SK-N-SH (cell line): ENCODE measurements at regions not wholly inside any gene's neighbourhood (a gene's known extent, or its start where the extent isn't known, plus 50 kb on each side); places are given as distances from the start of the nearest gene placed in this dataset.

ENCODE experiments used
- CTCF ChIA-PET: fragments of 300-600, 350-600 bp; formaldehyde crosslinking; extraction: SDS; loops from one replicate; lab custom pipeline; 2021; lab: Yijun Ruan, JAX
- POLR2A ChIA-PET: fragments of 350-600 bp; sonication (Branson Sonifier 250); formaldehyde crosslinking; extraction: SDS; loops from one replicate; lab custom pipeline; 2020; ENCODE audit warnings: antibody characterized with exemption, inconsistent platforms; lab: Yijun Ruan, JAX
- DNase-seq: peaks from one replicate; pipeline ENCODE4 v3.0.0; 2012
- H2AFZ ChIP-seq: fragments of 200-600 bp; sonication (generic); 2 replicates; pipeline ENCODE4 v1.8.1; 2016; ENCODE audit warnings: antibody characterized with exemption, mild to moderate bottlenecking, low read depth
- H3F3A ChIP-seq: fragments of 200-600 bp; sonication (generic); replicated peaks from 2 replicates; pipeline ENCODE3; 2016; ENCODE audit warnings: antibody characterized with exemption, mild to moderate bottlenecking; ENCODE audit not compliant: insufficient read depth
- H3K27ac ChIP-seq, 2 experiments: fragments of 200-500 bp in 1 of 2; fragments of 200-600 bp in 1 of 2; sonication (Bioruptor generic) in 1 of 2; sonication (generic), shearing (Covaris generic) in 1 of 2; 2 replicates each; pipeline versions ENCODE4 v1.5.1 to v1.6.1; 2014 to 2016; ENCODE audit warnings: low read depth in 2 of 2, inconsistent platforms in 1 of 2, low read length in 1 of 2, mild to moderate bottlenecking in 1 of 2, mixed read lengths in 1 of 2
- H3K27me3 ChIP-seq: fragments of 200-600 bp; sonication (generic), shearing (Covaris generic); 2 replicates; pipeline ENCODE4 v1.6.1; 2016; ENCODE audit warnings: mixed run types; ENCODE audit not compliant: insufficient read depth
- H3K36me3 ChIP-seq, 2 experiments: fragments of 200-500 bp in 1 of 2; fragments of 200-600 bp in 1 of 2; sonication (Bioruptor generic) in 1 of 2; sonication (generic) in 1 of 2; replicated peaks in 1 of 2; 2 replicates each; pipeline versions ENCODE3 to v1.5.1; 2014 to 2016; ENCODE audit warnings: low read length in 1 of 2, mild to moderate bottlenecking in 1 of 2; ENCODE audit not compliant: insufficient read depth in 2 of 2, control insufficient read depth in 1 of 2
- H3K4me1 ChIP-seq, 2 experiments: fragments of 200-500 bp in 1 of 2; fragments of 200-600 bp in 1 of 2; sonication (Bioruptor generic) in 1 of 2; sonication (generic), shearing (Covaris generic) in 1 of 2; 2 replicates each; pipeline versions ENCODE4 v1.5.1 to v1.6.1; 2014 to 2016; ENCODE audit warnings: low read depth in 1 of 2, low read length in 1 of 2, mixed run types in 1 of 2; ENCODE audit not compliant: insufficient read depth in 2 of 2, control insufficient read depth in 1 of 2
- H3K4me2 ChIP-seq: fragments of 200-600 bp; sonication (generic), shearing (Covaris generic); 2 replicates; pipeline ENCODE4 v1.6.1; 2017; ENCODE audit warnings: mixed run types
- H3K4me3 ChIP-seq, 2 experiments: fragments of 200-500 bp in 1 of 2; fragments of 200-600 bp in 1 of 2; sonication (Bioruptor generic) in 1 of 2; sonication (generic), shearing (Covaris generic) in 1 of 2; 2 replicates each; pipeline versions ENCODE4 v1.5.1 to v1.8.1; 2014 to 2016; ENCODE audit warnings: low read depth in 2 of 2, inconsistent platforms in 1 of 2, low read length in 1 of 2, mild to moderate bottlenecking in 1 of 2, mixed read lengths in 1 of 2, moderate library complexity in 1 of 2
- H3K79me2 ChIP-seq: fragments of 200-600 bp; sonication (generic); 2 replicates; pipeline ENCODE4 v1.8.1; 2017; ENCODE audit warnings: mild to moderate bottlenecking; ENCODE audit not compliant: insufficient read depth
- H3K9ac ChIP-seq: fragments of 200-600 bp; sonication (generic); 2 replicates; pipeline ENCODE4 v1.6.1; 2017; ENCODE audit warnings: mixed run types
- H3K9me2 ChIP-seq: fragments of 200-600 bp; sonication (generic); 2 replicates; pipeline ENCODE4 v1.6.1; 2017; ENCODE audit warnings: mixed run types
- H3K9me3 ChIP-seq: fragments of 200-600 bp; sonication (generic); 2 replicates; pipeline ENCODE4 v1.6.1; 2017; ENCODE audit warnings: mixed run types, mild to moderate bottlenecking, moderate library complexity
- H4K20me1 ChIP-seq: fragments of 200-600 bp; sonication (generic); 2 replicates; pipeline ENCODE4 v1.6.1; 2017; ENCODE audit warnings: mild to moderate bottlenecking, mixed run types; ENCODE audit not compliant: insufficient read depth
- EZH2phosphoT487 ChIP-seq: fragments of 200-600 bp; sonication (generic); IDR thresholded peaks from 2 replicates; pipeline ENCODE4 v1.6.1; 2017; ENCODE audit warnings: low read depth, mixed run types, mild to moderate bottlenecking, antibody characterized with exemption, moderate library complexity, borderline replicate concordance
- FOXJ3 ChIP-seq: sonication (generic); formaldehyde crosslinking; IDR thresholded peaks from 2 replicates; pipeline ENCODE4 v1.5.1; 2020; ENCODE audit warnings: mild to moderate bottlenecking, missing genetic modification reagents
- FOXM1 ChIP-seq: IDR thresholded peaks from 2 replicates; pipeline ENCODE4 v1.4.0; 2012; ENCODE audit warnings: low read depth, mild to moderate bottlenecking
- MEF2A ChIP-seq: IDR thresholded peaks from 2 replicates; pipeline ENCODE4 v1.4.0; 2012; ENCODE audit warnings: low read depth, borderline replicate concordance
- RAD21 ChIP-seq: IDR thresholded peaks from 2 replicates; pipeline ENCODE4 v1.6.1; 2012; ENCODE audit warnings: mild to moderate bottlenecking, low read length
- RXRA ChIP-seq: IDR thresholded peaks from 2 replicates; pipeline ENCODE4 v1.4.0; 2012; ENCODE audit warnings: low read depth, mild to moderate bottlenecking, borderline replicate concordance
- SIN3A ChIP-seq: IDR thresholded peaks from 2 replicates; pipeline ENCODE4 v1.6.1; 2012; ENCODE audit warnings: low read depth, mild to moderate bottlenecking, low read length, moderate library complexity, borderline replicate concordance
- TEAD4 ChIP-seq: IDR thresholded peaks from 2 replicates; pipeline ENCODE4 v1.4.0; 2012; ENCODE audit warnings: mild to moderate bottlenecking, borderline replicate concordance; ENCODE audit not compliant: insufficient read depth
- YY1 ChIP-seq: IDR thresholded peaks from 2 replicates; pipeline ENCODE4 v1.4.0; 2012; ENCODE audit warnings: low read depth, mild to moderate bottlenecking
- WGBS: methylation state at CpG from one replicate; pipeline ENCODE4 v1.1.6; 2017; ENCODE audit warnings: low lambda C conversion rate; 5-methylcytosine and 5-hydroxymethylcytosine counted together
- TF ChIP-seq, protein P1 (sequence below): fragments of 150-350 bp; IDR thresholded peaks from 2 replicates; pipeline ENCODE4 v1.6.1; 2017; ENCODE audit warnings: antibody characterized with exemption, low read length, low read depth, borderline replicate concordance
- TF ChIP-seq, protein P2 (sequence below): fragments of 200-600 bp; sonication (generic); IDR thresholded peaks from 2 replicates; pipeline ENCODE4 v1.6.1; 2017; ENCODE audit warnings: antibody characterized with exemption, mild to moderate bottlenecking, moderate library complexity
- TF ChIP-seq, protein P3 (sequence below): IDR thresholded peaks from 2 replicates; pipeline ENCODE4 v1.4.0; 2012; ENCODE audit warnings: low read depth, borderline replicate concordance
- TF ChIP-seq, protein P4 (sequence below): IDR thresholded peaks from 2 replicates; pipeline ENCODE4; 2012
- TF ChIP-seq, protein P5 (sequence below): IDR thresholded peaks from 2 replicates; pipeline ENCODE4 v1.4.0; 2012; ENCODE audit warnings: low read depth
- TF ChIP-seq, protein P6 (sequence below): IDR thresholded peaks from 2 replicates; pipeline ENCODE4 v1.4.0; 2012; ENCODE audit warnings: low read depth, borderline replicate concordance

DNA sequence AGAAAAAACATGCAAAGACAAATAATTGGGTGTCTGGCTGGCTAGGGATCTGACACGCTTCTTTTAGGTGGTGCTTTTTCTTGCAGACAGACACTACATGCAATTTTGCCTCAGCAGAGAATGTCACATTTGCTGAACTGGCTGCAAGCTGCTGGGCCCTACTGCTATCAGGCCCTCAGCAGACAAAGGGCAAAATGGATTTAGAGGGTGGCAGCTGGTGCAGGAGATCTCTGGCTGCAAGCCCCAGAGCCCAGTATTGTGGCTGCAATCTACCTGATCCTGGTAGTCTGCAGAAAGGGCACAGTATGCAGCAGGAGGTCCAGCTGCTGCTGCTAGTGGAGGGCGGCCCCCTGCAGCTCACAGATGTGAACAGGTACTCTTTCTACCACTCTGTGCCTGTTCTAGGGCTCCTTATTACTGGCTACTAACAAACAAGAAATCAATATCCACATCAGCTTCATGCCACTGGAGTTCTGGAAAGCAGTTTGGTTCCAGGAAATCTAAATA, 796.7 kb upstream of the CELF4 start:
- no peak overlapping the region for H3K4me2 ChIP-seq
- 0 out of 2 replicates have a peak, but pooled peaks cover 3% of the 10 kb centered on the region for H3K9me3 ChIP-seq
- H3K79me2 ChIP-seq: no peaks in the 10 kb centered on the region
- CTCF ChIA-PET: interaction anchor here (0.9 kb wide), 1 partner anchor 23 kb away, joined by 3 read pairs; no protein-coding TSS in a partner anchor
- TF ChIP-seq, protein P1, sequence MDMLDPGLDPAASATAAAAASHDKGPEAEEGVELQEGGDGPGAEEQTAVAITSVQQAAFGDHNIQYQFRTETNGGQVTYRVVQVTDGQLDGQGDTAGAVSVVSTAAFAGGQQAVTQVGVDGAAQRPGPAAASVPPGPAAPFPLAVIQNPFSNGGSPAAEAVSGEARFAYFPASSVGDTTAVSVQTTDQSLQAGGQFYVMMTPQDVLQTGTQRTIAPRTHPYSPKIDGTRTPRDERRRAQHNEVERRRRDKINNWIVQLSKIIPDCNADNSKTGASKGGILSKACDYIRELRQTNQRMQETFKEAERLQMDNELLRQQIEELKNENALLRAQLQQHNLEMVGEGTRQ: no peak
- TF ChIP-seq YY1 (no peak), RXRA (no peak), EZH2phosphoT487 (no peak), FOXJ3 (no peak), RAD21 (no peak), SIN3A (no peak), TEAD4 (no peak), MEF2A (no peak), FOXM1 (no peak)
- TF ChIP-seq, protein P2, sequence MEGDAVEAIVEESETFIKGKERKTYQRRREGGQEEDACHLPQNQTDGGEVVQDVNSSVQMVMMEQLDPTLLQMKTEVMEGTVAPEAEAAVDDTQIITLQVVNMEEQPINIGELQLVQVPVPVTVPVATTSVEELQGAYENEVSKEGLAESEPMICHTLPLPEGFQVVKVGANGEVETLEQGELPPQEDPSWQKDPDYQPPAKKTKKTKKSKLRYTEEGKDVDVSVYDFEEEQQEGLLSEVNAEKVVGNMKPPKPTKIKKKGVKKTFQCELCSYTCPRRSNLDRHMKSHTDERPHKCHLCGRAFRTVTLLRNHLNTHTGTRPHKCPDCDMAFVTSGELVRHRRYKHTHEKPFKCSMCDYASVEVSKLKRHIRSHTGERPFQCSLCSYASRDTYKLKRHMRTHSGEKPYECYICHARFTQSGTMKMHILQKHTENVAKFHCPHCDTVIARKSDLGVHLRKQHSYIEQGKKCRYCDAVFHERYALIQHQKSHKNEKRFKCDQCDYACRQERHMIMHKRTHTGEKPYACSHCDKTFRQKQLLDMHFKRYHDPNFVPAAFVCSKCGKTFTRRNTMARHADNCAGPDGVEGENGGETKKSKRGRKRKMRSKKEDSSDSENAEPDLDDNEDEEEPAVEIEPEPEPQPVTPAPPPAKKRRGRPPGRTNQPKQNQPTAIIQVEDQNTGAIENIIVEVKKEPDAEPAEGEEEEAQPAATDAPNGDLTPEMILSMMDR: no peak
- TF ChIP-seq, protein P3, sequence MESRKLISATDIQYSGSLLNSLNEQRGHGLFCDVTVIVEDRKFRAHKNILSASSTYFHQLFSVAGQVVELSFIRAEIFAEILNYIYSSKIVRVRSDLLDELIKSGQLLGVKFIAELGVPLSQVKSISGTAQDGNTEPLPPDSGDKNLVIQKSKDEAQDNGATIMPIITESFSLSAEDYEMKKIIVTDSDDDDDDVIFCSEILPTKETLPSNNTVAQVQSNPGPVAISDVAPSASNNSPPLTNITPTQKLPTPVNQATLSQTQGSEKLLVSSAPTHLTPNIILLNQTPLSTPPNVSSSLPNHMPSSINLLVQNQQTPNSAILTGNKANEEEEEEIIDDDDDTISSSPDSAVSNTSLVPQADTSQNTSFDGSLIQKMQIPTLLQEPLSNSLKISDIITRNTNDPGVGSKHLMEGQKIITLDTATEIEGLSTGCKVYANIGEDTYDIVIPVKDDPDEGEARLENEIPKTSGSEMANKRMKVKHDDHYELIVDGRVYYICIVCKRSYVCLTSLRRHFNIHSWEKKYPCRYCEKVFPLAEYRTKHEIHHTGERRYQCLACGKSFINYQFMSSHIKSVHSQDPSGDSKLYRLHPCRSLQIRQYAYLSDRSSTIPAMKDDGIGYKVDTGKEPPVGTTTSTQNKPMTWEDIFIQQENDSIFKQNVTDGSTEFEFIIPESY: no peak
- TF ChIP-seq, protein P4, sequence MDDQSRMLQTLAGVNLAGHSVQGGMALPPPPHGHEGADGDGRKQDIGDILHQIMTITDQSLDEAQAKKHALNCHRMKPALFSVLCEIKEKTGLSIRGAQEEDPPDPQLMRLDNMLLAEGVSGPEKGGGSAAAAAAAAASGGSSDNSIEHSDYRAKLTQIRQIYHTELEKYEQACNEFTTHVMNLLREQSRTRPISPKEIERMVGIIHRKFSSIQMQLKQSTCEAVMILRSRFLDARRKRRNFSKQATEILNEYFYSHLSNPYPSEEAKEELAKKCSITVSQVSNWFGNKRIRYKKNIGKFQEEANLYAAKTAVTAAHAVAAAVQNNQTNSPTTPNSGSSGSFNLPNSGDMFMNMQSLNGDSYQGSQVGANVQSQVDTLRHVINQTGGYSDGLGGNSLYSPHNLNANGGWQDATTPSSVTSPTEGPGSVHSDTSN: no peak
- TF ChIP-seq, protein P5, sequence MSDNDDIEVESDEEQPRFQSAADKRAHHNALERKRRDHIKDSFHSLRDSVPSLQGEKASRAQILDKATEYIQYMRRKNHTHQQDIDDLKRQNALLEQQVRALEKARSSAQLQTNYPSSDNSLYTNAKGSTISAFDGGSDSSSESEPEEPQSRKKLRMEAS: no peak
- TF ChIP-seq, protein P6, sequence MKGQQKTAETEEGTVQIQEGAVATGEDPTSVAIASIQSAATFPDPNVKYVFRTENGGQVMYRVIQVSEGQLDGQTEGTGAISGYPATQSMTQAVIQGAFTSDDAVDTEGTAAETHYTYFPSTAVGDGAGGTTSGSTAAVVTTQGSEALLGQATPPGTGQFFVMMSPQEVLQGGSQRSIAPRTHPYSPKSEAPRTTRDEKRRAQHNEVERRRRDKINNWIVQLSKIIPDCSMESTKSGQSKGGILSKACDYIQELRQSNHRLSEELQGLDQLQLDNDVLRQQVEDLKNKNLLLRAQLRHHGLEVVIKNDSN: no peak
- no peak for DNase-seq
- H3K4me3 ChIP-seq: no peak overlapping the region
- no peak overlapping the region for H3K9ac ChIP-seq
- H3K36me3 ChIP-seq: no peaks in the 10 kb centered on the region
- no peaks in the 10 kb centered on the region for H3F3A ChIP-seq
- H3K27me3 ChIP-seq: no peaks in the 10 kb centered on the region
- 21% methylated on average over 2 of the region's 2 CpGs for WGBS
- no peaks in the 10 kb centered on the region for H4K20me1 ChIP-seq
- H3K4me1 ChIP-seq: peaks cover 0 to 7% of the 10 kb centered on the region in 2 experiments; a peak in 1 of 4 replicates
- H3K9me2 ChIP-seq: no peaks in the 10 kb centered on the region
- POLR2A ChIA-PET: no interaction called here
- no peak overlapping the region for H3K27ac ChIP-seq
- no peak overlapping the region for H2AFZ ChIP-seq
